GM23338 (cell line): ENCODE measurements at regions not wholly inside any gene's neighbourhood (a gene's known extent, or its start where the extent isn't known, plus 50 kb on each side); places are given as distances from the start of the nearest gene placed in this dataset.

ENCODE experiments used
- ATAC-seq: fragments of 200-7000 bp; cut with Tn5 transposase; 3 replicates; pipeline ENCODE4 v1.9.1; 2020
- DNase-seq: peaks from one replicate; pipeline ENCODE4 v3.0.0-alpha.2; 2015; ENCODE audit warnings: low spot score
- H2AFZ ChIP-seq: fragments of 200-600 bp; sonication (generic); 2 replicates; pipeline ENCODE4 v1.8.0; 2016; ENCODE audit warnings: antibody characterized with exemption, mild to moderate bottlenecking, moderate library complexity
- H3F3A ChIP-seq: fragments of 200-600 bp; sonication (generic); replicated peaks from 2 replicates; pipeline ENCODE4 v1.8.0; 2017; ENCODE audit warnings: antibody characterized with exemption, mixed run types, low read depth
- H3K27ac ChIP-seq: fragments of 200-600 bp; sonication (generic); 2 replicates; pipeline ENCODE4 v1.6.1; 2016; ENCODE audit warnings: low read depth
- H3K27me3 ChIP-seq: fragments of 200-600 bp; sonication (generic); 2 replicates; pipeline ENCODE4 v1.8.0; 2016; ENCODE audit warnings: mild to moderate bottlenecking, mixed run types, moderate library complexity; ENCODE audit not compliant: insufficient read depth
- H3K36me3 ChIP-seq: fragments of 200-600 bp; sonication (generic); 2 replicates; pipeline ENCODE4 v1.8.0; 2016; ENCODE audit warnings: mild to moderate bottlenecking; ENCODE audit not compliant: insufficient read depth
- H3K4me1 ChIP-seq: fragments of 200-600 bp; sonication (generic); 2 replicates; pipeline ENCODE4 v1.8.0; 2016; ENCODE audit warnings: mild to moderate bottlenecking, moderate library complexity; ENCODE audit not compliant: insufficient read depth
- H3K4me2 ChIP-seq: fragments of 200-600 bp; sonication (generic); 2 replicates; pipeline ENCODE4 v1.7.1; 2017; ENCODE audit warnings: mixed run types
- H3K4me3 ChIP-seq: fragments of 200-600 bp; sonication (generic); 2 replicates; pipeline ENCODE4 v1.6.1; 2016; ENCODE audit warnings: mixed run types
- H3K79me2 ChIP-seq: fragments of 200-600 bp; sonication (generic); replicated peaks from 2 replicates; pipeline ENCODE4 v1.8.0; 2017; ENCODE audit warnings: mild to moderate bottlenecking; ENCODE audit not compliant: insufficient read depth
- H3K9me2 ChIP-seq: fragments of 200-600 bp; sonication (generic); 2 replicates; pipeline ENCODE4 v1.8.0; 2017; ENCODE audit not compliant: insufficient read depth
- H4K20me1 ChIP-seq: fragments of 200-600 bp; sonication (generic); replicated peaks from 2 replicates; pipeline ENCODE4 v1.8.0; 2017; ENCODE audit warnings: mild to moderate bottlenecking; ENCODE audit not compliant: insufficient read depth
- H3K27ac Mint-ChIP-seq: 2 replicates; pipeline ENCODE4 v1.8.0; 2020; ENCODE audit warnings: inconsistent platforms, mild to moderate bottlenecking, moderate library complexity, mixed read lengths
- H3K27me3 Mint-ChIP-seq: 3 replicates; pipeline ENCODE4 v1.8.0; 2022; ENCODE audit warnings: low read depth, mild to moderate bottlenecking, moderate library complexity, mixed read lengths, inconsistent platforms; ENCODE audit not compliant: insufficient read depth, poor library complexity
- H3K36me3 Mint-ChIP-seq: 3 replicates; pipeline ENCODE4 v1.8.0; 2021; ENCODE audit warnings: low read depth, mild to moderate bottlenecking, inconsistent platforms, moderate library complexity, mixed read lengths
- H3K4me1 Mint-ChIP-seq: 3 replicates; pipeline ENCODE4 v1.8.0; 2020; ENCODE audit warnings: mild to moderate bottlenecking, inconsistent platforms, mixed read lengths
- H3K4me3 Mint-ChIP-seq: 3 replicates; pipeline ENCODE4 v1.8.0; 2021; ENCODE audit warnings: moderate library complexity, mild to moderate bottlenecking, inconsistent platforms, mixed read lengths
- H3K9me3 Mint-ChIP-seq: 3 replicates; pipeline ENCODE4 v1.8.0; 2020; ENCODE audit warnings: moderate library complexity, mild to moderate bottlenecking, inconsistent platforms, mixed read lengths
- CREB1 ChIP-seq: fragments of 250-450 bp; sonication (Bioruptor Pico); IDR thresholded peaks from 2 replicates; pipeline ENCODE4 v1.5.0; 2020; ENCODE audit warnings: low read depth, mild to moderate bottlenecking, moderate library complexity
- EZH2 ChIP-seq: fragments of 200-600 bp; sonication (generic); IDR thresholded peaks from one replicate; pipeline ENCODE4 v1.8.0; 2017; ENCODE audit warnings: antibody characterized with exemption, mild to moderate bottlenecking, low read depth; ENCODE audit not compliant: unreplicated experiment
- EZH2phosphoT487 ChIP-seq: fragments of 200-600 bp; sonication (generic); IDR thresholded peaks from one replicate; pipeline ENCODE4 v1.8.1; 2018; ENCODE audit warnings: antibody characterized with exemption; ENCODE audit not compliant: unreplicated experiment
- JUNB ChIP-seq: IDR thresholded peaks from one replicate; pipeline ENCODE4 v1.6.1; 2016; ENCODE audit warnings: antibody characterized with exemption; ENCODE audit not compliant: unreplicated experiment
- NANOG ChIP-seq: IDR thresholded peaks from 2 replicates; pipeline ENCODE4 v1.6.1; 2016; ENCODE audit warnings: antibody characterized with exemption, borderline replicate concordance
- POLR2AphosphoS5 ChIP-seq: IDR thresholded peaks from 2 replicates; pipeline ENCODE4 v1.6.1; 2016; ENCODE audit warnings: antibody characterized with exemption, low read depth
- STAT1 ChIP-seq: IDR thresholded peaks from one replicate; pipeline ENCODE4 v1.6.1; 2016; ENCODE audit warnings: antibody characterized with exemption; ENCODE audit not compliant: unreplicated experiment
- ZNF114 ChIP-seq: fragments of 250-450 bp; sonication (Bioruptor Pico); IDR thresholded peaks from 2 replicates; pipeline ENCODE4 v1.5.0; 2020; ENCODE audit warnings: mild to moderate bottlenecking, moderate library complexity
- TF ChIP-seq, protein P1 (sequence below): fragments of 250-450 bp; sonication (Bioruptor Pico); IDR thresholded peaks from 2 replicates; pipeline ENCODE4 v1.5.0; 2020; ENCODE audit warnings: mild to moderate bottlenecking, moderate library complexity
- TF ChIP-seq, protein P2 (sequence below), 2 experiments: fragments of 200-600 bp in 1 of 2; sonication (generic) in 1 of 2; conservative IDR thresholded peaks; 2 replicates each; pipeline versions ENCODE4 v1.5.1 to v1.6.1; 2016 to 2017; ENCODE audit warnings: antibody characterized with exemption in 2 of 2, low read depth in 2 of 2, mild to moderate bottlenecking in 2 of 2, moderate library complexity in 1 of 2

DNA sequence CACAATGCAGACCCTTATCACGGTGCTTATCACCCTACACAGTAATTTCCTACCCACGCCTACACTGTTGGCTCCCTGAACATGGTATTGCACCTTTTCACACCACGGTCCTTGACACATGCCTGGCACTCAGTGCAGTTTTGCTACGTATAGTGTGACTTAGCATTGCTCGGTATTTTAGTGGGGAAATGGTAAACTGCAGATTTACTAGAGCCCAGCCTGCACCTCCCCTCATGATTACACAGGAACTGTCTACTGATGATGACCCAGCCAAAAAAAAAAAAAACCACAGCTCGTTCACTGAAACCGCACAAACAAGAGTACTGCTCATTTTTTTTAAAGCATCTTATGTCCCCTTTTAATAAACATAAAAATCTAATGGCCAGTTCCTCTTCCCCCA lies 124.2 kb upstream of the ZNF746 start:
- Histone ChIP-seq H3K79me2 (peaks cover 24% of the 10 kb centered on the region), H4K20me1 (peaks cover 12% of the 10 kb centered on the region; the same call in 1 of the 2 replicates), H3K27me3 (no peaks in the 10 kb centered on the region), H3F3A (no peaks in the 10 kb centered on the region), H2AFZ (no peak overlapping the region), H3K4me1 (peaks cover 4% of the 10 kb centered on the region; the same call in 1 of the 2 replicates), H3K9me2 (no peaks in the 10 kb centered on the region), H3K36me3 (peaks cover 17% of the 10 kb centered on the region), H3K4me2 (no peak overlapping the region), H3K27ac (no peak overlapping the region), H3K4me3 (no peak overlapping the region)
- DNase-seq (no peak), ATAC-seq (no peak)
- peaks cover 17% of the 10 kb centered on the region for H3K27me3 Mint-ChIP-seq
- peaks cover 46% of the 10 kb centered on the region for H3K36me3 Mint-ChIP-seq
- no peak for TF ChIP-seq POLR2AphosphoS5
- TF ChIP-seq ZNF114 (CRISPR knock-in tag) = no peak
- TF ChIP-seq, protein P1, sequence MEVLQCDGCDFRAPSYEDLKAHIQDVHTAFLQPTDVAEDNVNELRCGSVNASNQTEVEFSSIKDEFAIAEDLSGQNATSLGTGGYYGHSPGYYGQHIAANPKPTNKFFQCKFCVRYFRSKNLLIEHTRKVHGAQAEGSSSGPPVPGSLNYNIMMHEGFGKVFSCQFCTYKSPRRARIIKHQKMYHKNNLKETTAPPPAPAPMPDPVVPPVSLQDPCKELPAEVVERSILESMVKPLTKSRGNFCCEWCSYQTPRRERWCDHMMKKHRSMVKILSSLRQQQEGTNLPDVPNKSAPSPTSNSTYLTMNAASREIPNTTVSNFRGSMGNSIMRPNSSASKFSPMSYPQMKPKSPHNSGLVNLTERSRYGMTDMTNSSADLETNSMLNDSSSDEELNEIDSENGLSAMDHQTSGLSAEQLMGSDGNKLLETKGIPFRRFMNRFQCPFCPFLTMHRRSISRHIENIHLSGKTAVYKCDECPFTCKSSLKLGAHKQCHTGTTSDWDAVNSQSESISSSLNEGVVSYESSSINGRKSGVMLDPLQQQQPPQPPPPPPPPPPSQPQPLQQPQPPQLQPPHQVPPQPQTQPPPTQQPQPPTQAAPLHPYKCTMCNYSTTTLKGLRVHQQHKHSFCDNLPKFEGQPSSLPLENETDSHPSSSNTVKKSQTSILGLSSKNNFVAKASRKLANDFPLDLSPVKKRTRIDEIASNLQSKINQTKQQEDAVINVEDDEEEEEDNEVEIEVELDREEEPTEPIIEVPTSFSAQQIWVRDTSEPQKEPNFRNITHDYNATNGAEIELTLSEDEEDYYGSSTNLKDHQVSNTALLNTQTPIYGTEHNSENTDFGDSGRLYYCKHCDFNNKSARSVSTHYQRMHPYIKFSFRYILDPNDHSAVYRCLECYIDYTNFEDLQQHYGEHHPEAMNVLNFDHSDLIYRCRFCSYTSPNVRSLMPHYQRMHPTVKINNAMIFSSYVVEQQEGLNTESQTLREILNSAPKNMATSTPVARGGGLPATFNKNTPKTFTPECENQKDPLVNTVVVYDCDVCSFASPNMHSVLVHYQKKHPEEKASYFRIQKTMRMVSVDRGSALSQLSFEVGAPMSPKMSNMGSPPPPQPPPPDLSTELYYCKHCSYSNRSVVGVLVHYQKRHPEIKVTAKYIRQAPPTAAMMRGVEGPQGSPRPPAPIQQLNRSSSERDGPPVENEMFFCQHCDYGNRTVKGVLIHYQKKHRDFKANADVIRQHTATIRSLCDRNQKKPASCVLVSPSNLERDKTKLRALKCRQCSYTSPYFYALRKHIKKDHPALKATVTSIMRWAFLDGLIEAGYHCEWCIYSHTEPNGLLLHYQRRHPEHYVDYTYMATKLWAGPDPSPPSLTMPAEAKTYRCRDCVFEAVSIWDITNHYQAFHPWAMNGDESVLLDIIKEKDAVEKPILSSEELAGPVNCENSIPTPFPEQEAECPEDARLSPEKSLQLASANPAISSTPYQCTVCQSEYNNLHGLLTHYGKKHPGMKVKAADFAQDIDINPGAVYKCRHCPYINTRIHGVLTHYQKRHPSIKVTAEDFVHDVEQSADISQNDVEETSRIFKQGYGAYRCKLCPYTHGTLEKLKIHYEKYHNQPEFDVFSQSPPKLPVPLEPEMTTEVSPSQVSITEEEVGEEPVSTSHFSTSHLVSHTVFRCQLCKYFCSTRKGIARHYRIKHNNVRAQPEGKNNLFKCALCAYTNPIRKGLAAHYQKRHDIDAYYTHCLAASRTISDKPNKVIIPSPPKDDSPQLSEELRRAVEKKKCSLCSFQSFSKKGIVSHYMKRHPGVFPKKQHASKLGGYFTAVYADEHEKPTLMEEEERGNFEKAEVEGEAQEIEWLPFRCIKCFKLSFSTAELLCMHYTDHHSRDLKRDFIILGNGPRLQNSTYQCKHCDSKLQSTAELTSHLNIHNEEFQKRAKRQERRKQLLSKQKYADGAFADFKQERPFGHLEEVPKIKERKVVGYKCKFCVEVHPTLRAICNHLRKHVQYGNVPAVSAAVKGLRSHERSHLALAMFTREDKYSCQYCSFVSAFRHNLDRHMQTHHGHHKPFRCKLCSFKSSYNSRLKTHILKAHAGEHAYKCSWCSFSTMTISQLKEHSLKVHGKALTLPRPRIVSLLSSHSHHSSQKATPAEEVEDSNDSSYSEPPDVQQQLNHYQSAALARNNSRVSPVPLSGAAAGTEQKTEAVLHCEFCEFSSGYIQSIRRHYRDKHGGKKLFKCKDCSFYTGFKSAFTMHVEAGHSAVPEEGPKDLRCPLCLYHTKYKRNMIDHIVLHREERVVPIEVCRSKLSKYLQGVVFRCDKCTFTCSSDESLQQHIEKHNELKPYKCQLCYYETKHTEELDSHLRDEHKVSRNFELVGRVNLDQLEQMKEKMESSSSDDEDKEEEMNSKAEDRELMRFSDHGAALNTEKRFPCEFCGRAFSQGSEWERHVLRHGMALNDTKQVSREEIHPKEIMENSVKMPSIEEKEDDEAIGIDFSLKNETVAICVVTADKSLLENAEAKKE = no peak
- TF ChIP-seq EZH2 = no peak
- TF ChIP-seq, protein P2, sequence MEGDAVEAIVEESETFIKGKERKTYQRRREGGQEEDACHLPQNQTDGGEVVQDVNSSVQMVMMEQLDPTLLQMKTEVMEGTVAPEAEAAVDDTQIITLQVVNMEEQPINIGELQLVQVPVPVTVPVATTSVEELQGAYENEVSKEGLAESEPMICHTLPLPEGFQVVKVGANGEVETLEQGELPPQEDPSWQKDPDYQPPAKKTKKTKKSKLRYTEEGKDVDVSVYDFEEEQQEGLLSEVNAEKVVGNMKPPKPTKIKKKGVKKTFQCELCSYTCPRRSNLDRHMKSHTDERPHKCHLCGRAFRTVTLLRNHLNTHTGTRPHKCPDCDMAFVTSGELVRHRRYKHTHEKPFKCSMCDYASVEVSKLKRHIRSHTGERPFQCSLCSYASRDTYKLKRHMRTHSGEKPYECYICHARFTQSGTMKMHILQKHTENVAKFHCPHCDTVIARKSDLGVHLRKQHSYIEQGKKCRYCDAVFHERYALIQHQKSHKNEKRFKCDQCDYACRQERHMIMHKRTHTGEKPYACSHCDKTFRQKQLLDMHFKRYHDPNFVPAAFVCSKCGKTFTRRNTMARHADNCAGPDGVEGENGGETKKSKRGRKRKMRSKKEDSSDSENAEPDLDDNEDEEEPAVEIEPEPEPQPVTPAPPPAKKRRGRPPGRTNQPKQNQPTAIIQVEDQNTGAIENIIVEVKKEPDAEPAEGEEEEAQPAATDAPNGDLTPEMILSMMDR (conservative IDR thresholded peaks at IDR 0.05; ENCODE audit: low read depth in 2 of 2) = no peak
- no peak for TF ChIP-seq EZH2phosphoT487
- TF ChIP-seq STAT1 = no peak
- no peak for TF ChIP-seq NANOG
- no peak for TF ChIP-seq CREB1 (CRISPR knock-in tag)
- TF ChIP-seq JUNB = no peak
- no peak overlapping the region; the same call in 2 of the 3 replicates for H3K4me3 Mint-ChIP-seq
- no peak overlapping the region for H3K27ac Mint-ChIP-seq
- peaks cover 12% of the 10 kb centered on the region for H3K4me1 Mint-ChIP-seq
- H3K9me3 Mint-ChIP-seq = no peaks in the 10 kb centered on the region; the same call in 2 of the 3 replicates
